ENCODE measurements at regions not wholly inside any gene's neighbourhood (a gene's known extent, or its start where the extent isn't known, plus 50 kb on each side); places are given as distances from the start of the nearest gene placed in this dataset.

GRCh38 chr10:14399641-14400040 lies 68.9 kb upstream of the FRMD4A start:
- TF ChIP-seq JUN (IDR thresholded peaks at IDR 0.05; ENCODE audit: low read depth, low read length) (no peak), POLR2AphosphoS5 (IDR thresholded peaks at IDR 0.05; ENCODE audit: low read depth, low read length) (no peak), YY1 (IDR thresholded peaks at IDR 0.05; ENCODE audit: low read depth, low read length) (no peak), CTCF (IDR thresholded peaks at IDR 0.05; ENCODE audit: control extremely low read depth in 1 of 3, insufficient read depth in 1 of 3, low read depth in 1 of 3, low read length in 3 of 3) (no peak), CHD2 (IDR thresholded peaks at IDR 0.05; ENCODE audit: low read length) (no peak), EP300 (IDR thresholded peaks at IDR 0.05; ENCODE audit: borderline replicate concordance in 1 of 2, low read depth in 2 of 2, low read length in 2 of 2) (no peak), CBX8 (IDR thresholded peaks at IDR 0.05; ENCODE audit: borderline replicate concordance, low read depth, low read length) (no peak), KDM1A (IDR thresholded peaks at IDR 0.05; ENCODE audit: borderline replicate concordance, low read length) (no peak)

Measured in H1 (cell line).